ENCODE measurements at regions not wholly inside any gene's neighbourhood (a gene's known extent, or its start where the extent isn't known, plus 50 kb on each side); places are given as distances from the start of the nearest gene placed in this dataset.

GRCh38 chr2:19247186-19247585, 111.2 kb downstream of the OSR1 start:
- no peak for TF ChIP-seq CTCF (IDR thresholded peaks at IDR 0.05)
- no peak for TF ChIP-seq POLR2A (IDR thresholded peaks at IDR 0.05)
- no peak for TF ChIP-seq EP300 (IDR thresholded peaks at IDR 0.05)

All from ovary (tissue), 3 donors.